Psoas muscle (tissue), 7 donors: ENCODE measurements at regions not wholly inside any gene's neighbourhood (a gene's known extent, or its start where the extent isn't known, plus 50 kb on each side); places are given as distances from the start of the nearest gene placed in this dataset.

Experiments
- ATAC-seq, 4 donors: fragments of 200-7000 bp; cut with Tn5 transposase; one replicate each; pipeline ENCODE4 v1.9.1; 2020; ENCODE audit warnings: moderate library complexity in 3 of 4, mild to moderate bottlenecking in 2 of 4
- DNase-seq, 2 donors: peaks; one replicate each; pipeline ENCODE4 v3.0.0-alpha.2; 2020
- H3K27ac ChIP-seq: fragments of 200-600 bp; one replicate; pipeline ENCODE4 v1.8.0; 2022
- H3K27me3 ChIP-seq, 3 donors: fragments of 200-600 bp in 1 of 3; one replicate each; pipeline versions ENCODE4 v1.6.1 to v1.8.0; 2013 to 2022; ENCODE audit warnings: low read length in 2 of 3, mild to moderate bottlenecking in 2 of 3, moderate library complexity in 1 of 3; ENCODE audit not compliant: insufficient read depth in 3 of 3
- H3K36me3 ChIP-seq, 2 donors: fragments of 200-600 bp in 1 of 2; one replicate each; pipeline versions ENCODE4 v1.6.1 to v1.8.0; 2013 to 2022; ENCODE audit warnings: low read depth in 1 of 2, mild to moderate bottlenecking in 1 of 2, moderate library complexity in 1 of 2; ENCODE audit not compliant: insufficient read depth in 1 of 2
- H3K4me1 ChIP-seq: fragments of 200-600 bp; one replicate; pipeline ENCODE4 v1.8.0; 2022
- H3K4me3 ChIP-seq: fragments of 200-600 bp; one replicate; pipeline ENCODE4 v1.8.0; 2022; ENCODE audit warnings: mild to moderate bottlenecking
- H3K9me3 ChIP-seq: fragments of 200-600 bp; one replicate; pipeline ENCODE4 v1.8.0; 2022
- WGBS, 3 donors: extraction: QIAGEN DNeasy Blood & Tissue Kit; methylation state at CpG; one replicate each; pipeline versions ENCODE4 v1.1.6 to v1.1.7; 2013; 5-methylcytosine and 5-hydroxymethylcytosine counted together
- intact Hi-C, 2 donors: fragments of 100-400 bp; cut with DNase I; formaldehyde crosslinking; loops; one replicate each; pipeline versions ENCODE4 v1.11.0 to v1.14.2; 2022
- TF ChIP-seq, protein P1 (sequence below): fragments of 200-600 bp; IDR thresholded peaks from one replicate; pipeline ENCODE4 v1.8.0; 2022; ENCODE audit warnings: antibody characterized with exemption
- donor health status: healthy with polysubstance abuse.
- donor health status: DM: no; HTN: no; CAD: no; lungs with moderate emphysema.
- donor health status: Bipolar disorder and iron deficiency.
- donor health status: healthy.
- donor health status: DM: yes; HTN: yes; CAD: no.
- donor health status: DM: no; HTN: no; CAD: no.
- donor health status: DM: yes; HTN: yes; CAD: no.

DNA sequence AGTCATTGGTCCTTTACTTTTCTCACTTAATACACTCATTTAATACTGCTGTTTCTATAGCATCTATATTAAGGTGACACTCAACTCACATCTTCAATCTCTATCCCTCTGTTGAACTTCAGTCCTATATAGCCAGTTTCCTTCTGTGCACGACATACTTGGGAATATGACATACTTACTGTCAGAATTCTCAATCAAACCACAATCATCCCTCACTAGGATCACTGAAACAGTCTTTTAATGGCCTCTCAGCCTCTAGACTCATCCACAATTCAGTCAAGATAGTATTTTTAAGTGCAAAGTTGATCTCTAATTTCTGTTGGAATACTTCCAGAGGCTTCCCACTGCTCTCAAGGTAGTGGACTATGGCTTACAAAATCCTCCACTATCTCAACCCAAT, 251.0 kb upstream of the MEF2C start:
- TF ChIP-seq, protein P1, sequence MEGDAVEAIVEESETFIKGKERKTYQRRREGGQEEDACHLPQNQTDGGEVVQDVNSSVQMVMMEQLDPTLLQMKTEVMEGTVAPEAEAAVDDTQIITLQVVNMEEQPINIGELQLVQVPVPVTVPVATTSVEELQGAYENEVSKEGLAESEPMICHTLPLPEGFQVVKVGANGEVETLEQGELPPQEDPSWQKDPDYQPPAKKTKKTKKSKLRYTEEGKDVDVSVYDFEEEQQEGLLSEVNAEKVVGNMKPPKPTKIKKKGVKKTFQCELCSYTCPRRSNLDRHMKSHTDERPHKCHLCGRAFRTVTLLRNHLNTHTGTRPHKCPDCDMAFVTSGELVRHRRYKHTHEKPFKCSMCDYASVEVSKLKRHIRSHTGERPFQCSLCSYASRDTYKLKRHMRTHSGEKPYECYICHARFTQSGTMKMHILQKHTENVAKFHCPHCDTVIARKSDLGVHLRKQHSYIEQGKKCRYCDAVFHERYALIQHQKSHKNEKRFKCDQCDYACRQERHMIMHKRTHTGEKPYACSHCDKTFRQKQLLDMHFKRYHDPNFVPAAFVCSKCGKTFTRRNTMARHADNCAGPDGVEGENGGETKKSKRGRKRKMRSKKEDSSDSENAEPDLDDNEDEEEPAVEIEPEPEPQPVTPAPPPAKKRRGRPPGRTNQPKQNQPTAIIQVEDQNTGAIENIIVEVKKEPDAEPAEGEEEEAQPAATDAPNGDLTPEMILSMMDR: no peak
- H3K36me3 ChIP-seq: no peaks in the 10 kb centered on the region
- H3K9me3 ChIP-seq: no peaks in the 10 kb centered on the region
- H3K4me3 ChIP-seq: no peak overlapping the region
- intact Hi-C loops: loop anchor here in 1 of 2 donors (2.0 kb wide), 1 partner anchor 21 kb away; no protein-coding TSS in a partner anchor
- DNase-seq (no peak), ATAC-seq (no peak)
- no peaks in the 10 kb centered on the region for H3K4me1 ChIP-seq
- no peak overlapping the region for H3K27ac ChIP-seq
- no peaks in the 10 kb centered on the region for H3K27me3 ChIP-seq
- 85 to 97% (median 96%) methylated on average over 1 of the region's 1 CpG for WGBS, 3 donors

DNA sequence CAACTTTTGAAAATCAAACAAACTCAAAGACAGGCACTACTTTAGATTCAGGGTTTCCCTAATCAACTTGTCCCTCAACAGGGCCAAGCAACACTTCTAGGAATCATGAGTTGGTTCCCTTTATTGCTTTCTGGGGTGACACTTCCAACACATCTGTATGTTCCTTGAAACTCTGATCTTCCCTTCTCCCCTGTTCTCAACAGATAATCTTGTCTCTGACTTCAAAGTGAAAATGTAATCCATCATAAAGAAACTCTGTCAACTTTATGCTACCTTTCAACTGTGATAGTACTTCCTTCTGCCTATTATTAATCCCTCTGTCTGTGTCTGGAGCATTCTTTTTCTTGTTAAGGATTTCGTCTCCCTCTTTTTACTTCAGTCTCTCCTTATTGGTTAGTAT, 250.1 kb upstream of the MEF2C start:
- Histone ChIP-seq H3K36me3 (no peaks in the 10 kb centered on the region), H3K9me3 (no peaks in the 10 kb centered on the region), H3K27me3 (no peaks in the 10 kb centered on the region), H3K27ac (no peak overlapping the region), H3K4me1 (no peaks in the 10 kb centered on the region), H3K4me3 (no peak overlapping the region)
- ATAC-seq (no peak), DNase-seq (no peak)
- intact Hi-C loops: no loop called here
- TF ChIP-seq, protein P1: no peak
- 79 to 90% (median 87%) methylated on average over 1 of the region's 1 CpG for WGBS, 3 donors

DNA sequence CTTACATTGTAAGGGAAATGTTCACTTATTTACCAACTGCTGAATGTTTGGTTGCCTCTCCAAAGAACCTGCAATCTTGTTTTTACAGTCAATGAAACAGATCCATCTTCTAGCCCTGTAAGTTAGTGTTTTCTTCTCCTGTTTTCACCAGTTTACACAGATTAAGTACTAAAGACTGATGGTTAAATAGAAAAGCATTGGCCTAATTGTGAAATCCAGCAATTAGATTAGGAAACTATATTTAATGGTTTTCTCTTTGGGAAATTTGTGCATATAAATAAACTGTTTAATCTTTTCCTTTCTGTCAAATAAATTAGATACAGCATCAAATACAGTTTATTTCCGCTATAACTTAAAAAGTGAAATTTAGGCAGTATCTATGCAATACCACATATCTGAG, 247.9 kb upstream of the MEF2C start:
- Histone ChIP-seq H3K9me3 (no peaks in the 10 kb centered on the region), H3K4me1 (no peaks in the 10 kb centered on the region), H3K36me3 (no peaks in the 10 kb centered on the region), H3K27ac (no peak overlapping the region), H3K4me3 (no peak overlapping the region), H3K27me3 (no peaks in the 10 kb centered on the region)
- 92 to 98% (median 96%) methylated on average over 1 of the region's 1 CpG for WGBS, 3 donors
- ATAC-seq: no peak
- intact Hi-C loops: no loop called here
- DNase-seq: no peak
- TF ChIP-seq, protein P1: no peak

DNA sequence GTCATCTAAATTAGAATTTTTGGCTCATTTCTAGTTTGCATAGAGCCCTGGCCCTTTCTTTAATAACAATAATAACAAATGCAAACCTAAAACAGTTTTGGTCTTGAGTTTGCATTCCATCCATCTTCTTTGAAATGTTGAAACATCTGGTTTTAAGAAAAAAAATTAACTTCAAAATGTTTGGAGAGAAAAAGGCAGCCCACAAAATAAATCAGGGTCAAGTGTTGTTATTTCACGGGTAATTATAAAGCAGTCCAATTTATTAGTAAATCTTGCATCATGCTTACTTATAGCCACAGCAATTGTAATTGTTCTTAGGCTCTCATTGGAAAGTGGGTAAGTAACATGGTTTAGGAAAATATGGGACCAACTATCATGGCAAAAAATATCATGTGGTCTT, 247.0 kb upstream of the MEF2C start:
- Histone ChIP-seq H3K4me1 (no peaks in the 10 kb centered on the region), H3K27ac (no peak overlapping the region), H3K4me3 (no peak overlapping the region), H3K36me3 (no peaks in the 10 kb centered on the region), H3K9me3 (no peaks in the 10 kb centered on the region), H3K27me3 (no peaks in the 10 kb centered on the region)
- DNase-seq (no peak), ATAC-seq (no peak)
- 50 to 81% (median 65%) methylated on average over 1 of the region's 1 CpG for WGBS, 3 donors
- TF ChIP-seq, protein P1: no peak
- intact Hi-C loops: no loop called here

DNA sequence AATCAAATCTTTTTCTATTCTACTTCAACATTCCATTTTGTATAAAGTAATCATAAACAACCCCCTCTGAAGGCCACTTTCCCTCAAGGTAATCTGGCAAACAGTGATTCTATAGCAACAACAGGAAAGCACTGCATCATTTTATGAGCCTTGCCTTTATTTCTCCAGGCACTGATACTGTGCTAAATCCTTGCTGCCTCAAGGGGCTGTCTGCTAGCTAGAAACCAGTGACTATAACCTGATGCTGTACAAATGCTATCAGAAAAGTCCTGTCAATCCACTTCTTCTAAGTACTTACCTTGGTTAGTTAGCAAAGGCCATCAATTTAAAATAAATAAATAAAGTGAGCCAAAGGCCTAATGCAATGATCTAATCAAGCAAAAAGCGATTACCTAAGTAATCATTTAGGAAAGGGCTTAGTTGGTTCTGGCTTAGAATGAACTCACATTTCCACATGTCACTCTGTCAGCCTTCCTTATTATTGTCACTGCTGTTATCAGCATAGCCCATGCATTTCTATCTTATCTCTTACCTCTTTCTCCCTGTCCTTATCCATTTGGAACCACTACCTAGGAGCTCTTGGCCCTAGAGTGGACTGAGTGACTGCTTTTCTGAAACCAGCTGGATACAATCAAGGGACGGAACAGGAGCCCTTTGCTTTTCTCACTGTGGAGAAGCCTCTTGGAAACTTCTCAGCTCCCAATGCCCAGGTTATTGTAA, 246.1 kb upstream of the MEF2C start:
- Histone ChIP-seq H3K36me3 (no peaks in the 10 kb centered on the region), H3K4me3 (no peak overlapping the region), H3K27ac (no peak overlapping the region), H3K27me3 (no peaks in the 10 kb centered on the region), H3K4me1 (no peaks in the 10 kb centered on the region), H3K9me3 (no peaks in the 10 kb centered on the region)
- 94 to 98% (median 96%) methylated on average over 2 of the region's 2 CpGs for WGBS, 3 donors
- TF ChIP-seq, protein P1: no peak
- ATAC-seq (no peak), DNase-seq (no peak)
- intact Hi-C loops: no loop called here
